ENCODE measurements at regions not wholly inside any gene's neighbourhood (a gene's known extent, or its start where the extent isn't known, plus 50 kb on each side); places are given as distances from the start of the nearest gene placed in this dataset.

- ChIA-PET POLR2A (no interaction called here), CTCF (interaction anchor here (0.6 kb wide), 1 partner anchor 25 kb away, joined by 3 read pairs; no protein-coding TSS in a partner anchor)
- no peak for DNase-seq (ENCODE audit: low read depth, low spot score)
- Histone ChIP-seq H3K9me1 (replicated peaks; ENCODE audit: control insufficient read depth, extremely low read depth, insufficient read depth, low read length) (no peaks in the 10 kb centered on the region), H3K27ac (ENCODE audit: insufficient read depth, low read depth, low read length) (no peak overlapping the region), H2AFZ (ENCODE audit: low read depth, low read length) (no peak overlapping the region), H3K36me3 (ENCODE audit: control insufficient read depth in 2 of 2, extremely low read depth in 1 of 2, insufficient read depth in 2 of 2, low read length in 2 of 2) (no peaks in the 10 kb centered on the region), H3K79me2 (ENCODE audit: control insufficient read depth, insufficient read depth, low read length) (no peaks in the 10 kb centered on the region), H3K9me3 (replicated peaks; ENCODE audit: control insufficient read depth, insufficient read depth, low read length) (no peaks in the 10 kb centered on the region), H4K20me1 (replicated peaks; ENCODE audit: control insufficient read depth, extremely low read depth, insufficient read depth, low read length) (no peaks in the 10 kb centered on the region), H3K4me2 (ENCODE audit: insufficient read depth, low read length) (no peak overlapping the region), H3K4me3 (replicated peaks in 1 of 3; ENCODE audit: insufficient read depth in 1 of 3, low read depth in 1 of 3, low read length in 3 of 3) (no peak overlapping the region), H3K9ac (replicated peaks; ENCODE audit: extremely low read depth, insufficient read depth, low read length) (no peak overlapping the region), H3K27me3 (ENCODE audit: control insufficient read depth in 2 of 2, insufficient read depth in 2 of 2, low read length in 2 of 2) (no peaks in the 10 kb centered on the region), H3K4me1 (ENCODE audit: control insufficient read depth, extremely low read depth, insufficient read depth, low read length) (no peaks in the 10 kb centered on the region)
- dilution Hi-C loops (cut with MboI; ENCODE audit: extremely low pct_ligation_motif_present, low sequenced_read_pairs) = no loop called here
- TF ChIP-seq MAX (IDR thresholded peaks at IDR 0.05; ENCODE audit: insufficient read depth, insufficient read length) = no peak
- TF ChIP-seq EZH2 (IDR thresholded peaks at IDR 0.05; ENCODE audit: borderline replicate concordance, low read depth, low read length, severe bottlenecking) = no peak
- TF ChIP-seq POLR2AphosphoS5 (IDR thresholded peaks at IDR 0.05; ENCODE audit: insufficient read depth, low read depth, low read length) = no peak
- TF ChIP-seq FOS (IDR thresholded peaks at IDR 0.05; ENCODE audit: borderline replicate concordance, insufficient read depth, low read length) = no peak
- no peak for FAIRE-seq
- intact Hi-C loops (cut with micrococcal nuclease) = no loop called here
- no TSS peak for BruUV-seq (replicated peaks)
Measured at GRCh38 chr17:33972763-33973162, 282.3 kb upstream of the CCL2 start.

GRCh38 chr17:33973491-33973890, 281.6 kb upstream of the CCL2 start:
- Histone ChIP-seq H3K9me1 (replicated peaks; ENCODE audit: control insufficient read depth, extremely low read depth, insufficient read depth, low read length) (no peaks in the 10 kb centered on the region), H3K27ac (ENCODE audit: insufficient read depth, low read depth, low read length) (no peak overlapping the region), H2AFZ (ENCODE audit: low read depth, low read length) (no peak overlapping the region), H3K4me3 (replicated peaks in 1 of 3; ENCODE audit: insufficient read depth in 1 of 3, low read depth in 1 of 3, low read length in 3 of 3) (no peak overlapping the region), H3K4me1 (ENCODE audit: control insufficient read depth, extremely low read depth, insufficient read depth, low read length) (no peaks in the 10 kb centered on the region), H3K79me2 (ENCODE audit: control insufficient read depth, insufficient read depth, low read length) (no peaks in the 10 kb centered on the region), H3K36me3 (ENCODE audit: control insufficient read depth in 2 of 2, extremely low read depth in 1 of 2, insufficient read depth in 2 of 2, low read length in 2 of 2) (no peaks in the 10 kb centered on the region), H4K20me1 (replicated peaks; ENCODE audit: control insufficient read depth, extremely low read depth, insufficient read depth, low read length) (no peaks in the 10 kb centered on the region), H3K27me3 (ENCODE audit: control insufficient read depth in 2 of 2, insufficient read depth in 2 of 2, low read length in 2 of 2) (no peaks in the 10 kb centered on the region), H3K9ac (replicated peaks; ENCODE audit: extremely low read depth, insufficient read depth, low read length) (no peak overlapping the region), H3K9me3 (replicated peaks; ENCODE audit: control insufficient read depth, insufficient read depth, low read length) (no peaks in the 10 kb centered on the region), H3K4me2 (ENCODE audit: insufficient read depth, low read length) (no peak overlapping the region)
- FAIRE-seq (no peak), DNase-seq (ENCODE audit: low read depth, low spot score) (no peak)
- POLR2A ChIA-PET = no interaction called here
- dilution Hi-C loops (cut with MboI; ENCODE audit: extremely low pct_ligation_motif_present, low sequenced_read_pairs) (no loop called here), intact Hi-C loops (cut with micrococcal nuclease) (no loop called here)
- TF ChIP-seq FOS (IDR thresholded peaks at IDR 0.05; ENCODE audit: borderline replicate concordance, insufficient read depth, low read length) (no peak), MYC (IDR thresholded peaks at IDR 0.05; ENCODE audit: low read depth, low read length) (no peak), POLR2A (IDR thresholded peaks at IDR 0.05; ENCODE audit: low read depth, low read length) (no peak), POLR2AphosphoS5 (IDR thresholded peaks at IDR 0.05; ENCODE audit: insufficient read depth, low read depth, low read length) (no peak), JUN (IDR thresholded peaks at IDR 0.05; ENCODE audit: borderline replicate concordance, insufficient read depth, insufficient read length, low read depth) (no peak), CTCF (IDR thresholded peaks at IDR 0.05; ENCODE audit: extremely low read depth in 1 of 2, insufficient read depth in 1 of 2, low read depth in 1 of 2, low read length in 2 of 2) (no peak), MAX (IDR thresholded peaks at IDR 0.05; ENCODE audit: insufficient read depth, insufficient read length) (no peak), EZH2 (IDR thresholded peaks at IDR 0.05; ENCODE audit: borderline replicate concordance, low read depth, low read length, severe bottlenecking) (no peak), GATA2 (IDR thresholded peaks at IDR 0.05; ENCODE audit: insufficient read depth, insufficient read length, low read depth, low read length) (no peak)
- CTCF ChIA-PET = interaction anchor here (0.6 kb wide), 1 partner anchor 24 kb away, joined by 3 read pairs; no protein-coding TSS in a partner anchor
- no TSS peak for BruUV-seq (replicated peaks)

All from endothelial cell of umbilical vein (primary cell).